Natural killer cell treated with Interleukin-12 subunit alpha and Interleukin-12 subunit beta and Interleukin-15 and Interleukin-18, amount 100 ng/mL, for 72 hours (primary cell): ENCODE measurements at regions not wholly inside any gene's neighbourhood (a gene's known extent, or its start where the extent isn't known, plus 50 kb on each side); places are given as distances from the start of the nearest gene placed in this dataset.

Experiments
- ATAC-seq, 2 donors: fragments of 150-1000 bp; cut with Tn5 transposase in 1 of 2; sonication (Bioruptor Pico), chemical (Tn5 transposase) in 1 of 2; 2 replicates each; pipeline ENCODE4 v1.10.0; 2021
- DNase-seq: peaks from one replicate; pipeline ENCODE4 v3.0.0; 2022; ENCODE audit warnings: low spot score
- H3K27ac Mint-ChIP-seq, 2 donors: 1 replicate in 1 of 2; 2 replicates in 1 of 2; pipeline ENCODE4 v1.8.0; 2022; ENCODE audit warnings: mixed read lengths in 2 of 2, mild to moderate bottlenecking in 1 of 2, moderate library complexity in 1 of 2
- H3K27me3 Mint-ChIP-seq, 2 donors: 1 replicate in 1 of 2; 2 replicates in 1 of 2; pipeline ENCODE4 v1.8.0; 2022; ENCODE audit warnings: mixed read lengths in 2 of 2
- H3K36me3 Mint-ChIP-seq: one replicate; pipeline ENCODE4 v1.8.0; 2022; ENCODE audit warnings: mixed read lengths
- H3K4me1 Mint-ChIP-seq, 2 donors: 1 replicate in 1 of 2; 2 replicates in 1 of 2; pipeline ENCODE4 v1.8.0; 2022; ENCODE audit warnings: low read depth in 2 of 2, mixed read lengths in 2 of 2, mild to moderate bottlenecking in 1 of 2
- H3K4me3 Mint-ChIP-seq: one replicate; pipeline ENCODE4 v1.8.0; 2022; ENCODE audit warnings: mixed read lengths
- H3K9me3 Mint-ChIP-seq: 2 replicates; pipeline ENCODE4 v1.8.0; 2022; ENCODE audit warnings: mixed read lengths

DNA sequence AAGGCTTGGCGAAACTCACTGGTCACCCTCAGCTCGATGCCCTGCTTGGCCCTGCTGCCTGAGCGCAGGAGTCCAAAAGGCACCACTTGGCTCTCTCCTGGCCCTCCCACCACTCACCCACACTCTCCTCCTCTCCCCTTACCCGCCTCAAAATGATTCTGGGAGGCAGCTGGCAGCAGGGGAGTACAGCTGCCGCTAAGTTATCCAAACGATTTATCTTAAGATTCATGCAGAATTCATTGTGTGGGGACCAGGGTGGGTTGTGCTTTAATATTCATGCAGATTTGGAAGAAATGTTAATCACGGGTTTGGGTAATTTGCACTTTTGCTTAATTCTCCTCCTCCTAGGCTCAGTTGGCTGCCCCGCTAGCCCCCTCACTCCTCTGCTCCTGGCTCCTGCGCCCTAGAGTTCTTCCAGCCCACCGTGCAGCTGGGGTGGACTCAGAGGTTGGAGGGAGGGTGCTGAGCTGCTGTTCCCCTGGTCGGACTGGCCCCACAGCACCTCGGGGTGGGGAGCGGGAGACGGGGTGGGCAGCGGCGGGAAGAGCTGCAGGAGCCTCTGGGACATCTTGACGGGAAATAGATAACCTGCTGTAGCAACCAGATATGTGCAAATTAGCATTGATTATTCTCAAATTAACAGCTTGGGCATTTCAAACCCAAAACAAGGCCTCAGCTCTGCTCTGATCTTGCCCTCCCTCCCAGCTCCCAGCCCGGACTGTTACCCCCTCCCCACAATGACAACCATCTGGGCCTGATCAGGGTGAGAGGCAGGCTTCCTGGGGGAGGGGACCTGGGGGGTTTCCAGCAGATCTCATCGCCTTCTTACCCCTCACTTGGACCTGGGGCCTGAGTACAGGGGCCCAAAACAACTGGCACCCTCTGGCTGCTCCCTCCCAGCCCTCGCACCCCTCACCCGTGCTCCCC is 122.6 kb upstream of the RPL38 start:
- Mint-ChIP-seq H3K4me1 (no peaks in the 10 kb centered on the region), H3K4me3 (no peak overlapping the region), H3K9me3 (no peaks in the 10 kb centered on the region), H3K27ac (no peak overlapping the region), H3K27me3 (peaks cover 0 to 6% of the 10 kb centered on the region in 2 donors), H3K36me3 (peaks cover 4% of the 10 kb centered on the region)
- ATAC-seq (no peak), DNase-seq (no peak)

- ATAC-seq (no peak), DNase-seq (no peak)
- Mint-ChIP-seq H3K27me3 (peaks cover 0 to 8% of the 10 kb centered on the region in 2 donors), H3K9me3 (no peaks in the 10 kb centered on the region), H3K4me1 (no peaks in the 10 kb centered on the region), H3K4me3 (no peak overlapping the region), H3K36me3 (peaks cover 4% of the 10 kb centered on the region), H3K27ac (no peak overlapping the region)
Observed at GRCh38 chr17:74082886-74083285, 120.6 kb upstream of the RPL38 start.

GRCh38 chr17:74083321-74083720 is 120.2 kb upstream of the RPL38 start:
- no peaks in the 10 kb centered on the region for H3K9me3 Mint-ChIP-seq
- H3K4me1 Mint-ChIP-seq, result no peaks in the 10 kb centered on the region
- no peak overlapping the region for H3K27ac Mint-ChIP-seq
- H3K4me3 Mint-ChIP-seq, result no peak overlapping the region
- DNase-seq (no peak), ATAC-seq (no peak)
- peaks cover 0 to 12% of the 10 kb centered on the region in 2 donors for H3K27me3 Mint-ChIP-seq
- peaks cover 4% of the 10 kb centered on the region for H3K36me3 Mint-ChIP-seq

DNA sequence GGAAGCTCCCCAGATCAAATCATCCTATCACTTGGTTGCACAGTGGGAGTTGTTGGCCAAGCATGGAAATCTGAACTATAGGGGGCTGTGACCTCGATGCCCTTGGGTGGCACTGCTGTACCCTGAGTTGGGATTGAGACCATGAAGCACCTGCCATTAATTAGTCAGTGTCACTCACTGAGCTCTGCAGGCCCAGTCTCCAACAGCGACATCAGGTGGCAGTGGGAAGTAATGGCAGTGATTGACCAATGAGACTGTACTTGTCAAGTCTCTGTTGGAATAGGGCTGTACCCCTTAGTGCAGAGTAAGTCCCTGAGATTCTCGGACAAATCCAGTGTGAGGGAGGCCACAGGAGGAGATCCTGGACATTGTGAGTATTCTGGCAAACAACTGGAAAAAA is 118.0 kb upstream of the RPL38 start:
- Mint-ChIP-seq H3K27me3 (peaks cover 0 to 18% of the 10 kb centered on the region in 2 donors), H3K4me1 (no peaks in the 10 kb centered on the region), H3K27ac (no peak overlapping the region), H3K4me3 (no peak overlapping the region), H3K9me3 (no peaks in the 10 kb centered on the region), H3K36me3 (peaks cover 4% of the 10 kb centered on the region)
- DNase-seq (no peak), ATAC-seq (no peak)

- DNase-seq, result no peak
- H3K27ac Mint-ChIP-seq, result no peak overlapping the region
- H3K9me3 Mint-ChIP-seq, result no peaks in the 10 kb centered on the region
- no peak overlapping the region for H3K4me3 Mint-ChIP-seq
- peaks cover 0 to 21% of the 10 kb centered on the region in 2 donors for H3K27me3 Mint-ChIP-seq
- ATAC-seq, result no peak
- H3K36me3 Mint-ChIP-seq, result peaks cover 4% of the 10 kb centered on the region
- H3K4me1 Mint-ChIP-seq, result no peaks in the 10 kb centered on the region
Observed at GRCh38 chr17:74087002-74087585, 116.4 kb upstream of the RPL38 start.

GRCh38 chr17:74088285-74088933 is 115.1 kb upstream of the RPL38 start:
- no peaks in the 10 kb centered on the region for H3K9me3 Mint-ChIP-seq
- DNase-seq (no peak), ATAC-seq (no peak)
- no peaks in the 10 kb centered on the region for H3K4me1 Mint-ChIP-seq
- peaks cover 4% of the 10 kb centered on the region for H3K36me3 Mint-ChIP-seq
- peaks cover 0 to 18% of the 10 kb centered on the region in 2 donors for H3K27me3 Mint-ChIP-seq
- no peak overlapping the region for H3K4me3 Mint-ChIP-seq
- H3K27ac Mint-ChIP-seq, result no peak overlapping the region

- DNase-seq (no peak), ATAC-seq (no peak)
- H3K4me3 Mint-ChIP-seq, result no peak overlapping the region
- H3K36me3 Mint-ChIP-seq, result peaks cover 4% of the 10 kb centered on the region
- no peak overlapping the region for H3K27ac Mint-ChIP-seq
- peaks cover 5 to 21% of the 10 kb centered on the region in 2 donors for H3K27me3 Mint-ChIP-seq
- H3K4me1 Mint-ChIP-seq, result no peaks in the 10 kb centered on the region
- no peaks in the 10 kb centered on the region for H3K9me3 Mint-ChIP-seq
Observed at GRCh38 chr17:74088934-74089329, 114.5 kb upstream of the RPL38 start.

DNA sequence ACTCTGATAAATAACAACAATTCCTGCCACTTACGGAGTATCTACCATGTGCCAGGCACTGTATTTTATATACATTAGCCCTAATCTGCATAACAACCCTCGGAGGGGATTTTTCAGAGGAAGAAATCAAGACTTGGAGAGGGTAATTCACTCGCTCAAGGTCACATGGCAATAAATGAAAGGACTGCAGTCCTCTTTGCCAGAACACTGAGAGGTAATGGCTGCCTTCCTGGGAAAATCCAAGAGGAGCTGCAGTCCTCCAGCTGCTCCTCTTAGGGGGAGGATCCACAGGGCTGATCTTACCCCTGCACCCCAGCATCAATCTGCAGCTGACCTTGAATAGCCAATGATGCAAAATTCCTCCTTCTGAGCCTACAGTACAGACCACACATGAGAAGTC is 114.1 kb upstream of the RPL38 start:
- DNase-seq (no peak), ATAC-seq (no peak)
- Mint-ChIP-seq H3K36me3 (peaks cover 4% of the 10 kb centered on the region), H3K4me1 (no peaks in the 10 kb centered on the region), H3K27ac (no peak overlapping the region), H3K27me3 (peaks cover 8 to 21% of the 10 kb centered on the region in 2 donors), H3K4me3 (no peak overlapping the region), H3K9me3 (no peaks in the 10 kb centered on the region)

DNA sequence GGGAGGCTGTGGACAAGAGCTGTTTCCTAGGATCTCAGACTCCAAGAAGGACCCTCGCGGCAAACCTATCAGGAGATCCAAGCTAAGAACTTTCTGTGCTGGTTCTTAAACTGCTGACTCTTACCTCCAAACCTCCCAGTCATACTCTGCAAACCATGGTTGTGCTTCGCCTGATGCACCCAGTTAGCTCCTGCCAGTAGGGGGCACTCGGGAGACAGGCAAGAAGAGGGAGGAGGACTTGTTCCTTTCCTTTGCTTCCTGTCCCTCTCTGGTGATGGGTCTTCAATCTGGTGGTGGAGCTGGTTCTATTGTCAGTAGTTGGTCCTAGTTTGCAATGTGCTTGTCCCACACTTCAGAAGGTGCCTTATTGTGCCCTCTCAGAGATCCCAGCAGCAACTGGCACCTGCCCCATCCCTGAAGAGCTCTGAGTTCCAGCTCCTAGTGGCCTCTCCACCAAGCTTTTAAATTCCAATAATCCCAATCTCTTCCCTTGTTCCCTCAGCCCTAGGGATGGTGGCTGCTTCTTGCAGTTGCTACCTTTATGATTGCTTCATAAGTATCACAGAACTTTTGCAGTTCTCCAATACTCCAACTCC is 113.5 kb upstream of the RPL38 start:
- Mint-ChIP-seq H3K36me3 (peaks cover 3% of the 10 kb centered on the region), H3K27me3 (peaks cover 8 to 21% of the 10 kb centered on the region in 2 donors), H3K4me1 (no peaks in the 10 kb centered on the region), H3K27ac (no peak overlapping the region), H3K4me3 (no peak overlapping the region), H3K9me3 (no peaks in the 10 kb centered on the region)
- ATAC-seq, result peak; percentile 49 to 67
- peak; percentile 65 for DNase-seq

DNA sequence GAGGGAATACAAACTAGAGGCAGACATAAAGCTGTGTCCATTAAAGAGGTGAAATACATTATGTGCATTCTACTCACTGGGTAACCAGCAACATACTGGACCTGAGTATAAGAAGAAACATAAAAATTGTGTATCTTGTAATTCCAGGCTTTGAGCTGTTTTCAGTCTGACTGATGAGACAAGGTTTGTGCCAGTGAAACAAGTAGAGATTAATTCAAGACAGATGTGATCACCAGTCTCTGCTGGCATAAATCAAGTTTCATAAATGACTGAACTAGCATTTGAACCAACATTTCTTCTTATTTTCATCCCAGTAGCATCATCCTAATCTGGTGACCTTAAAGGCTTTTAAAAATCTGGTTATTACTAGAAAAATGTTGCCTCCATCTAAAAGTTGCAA is 108.8 kb upstream of the RPL38 start:
- Mint-ChIP-seq H3K9me3 (no peaks in the 10 kb centered on the region), H3K27ac (no peak overlapping the region), H3K4me3 (no peak overlapping the region), H3K4me1 (no peaks in the 10 kb centered on the region), H3K36me3 (no peaks in the 10 kb centered on the region), H3K27me3 (peaks cover 14 to 16% of the 10 kb centered on the region in 2 donors)
- no peak for ATAC-seq
- DNase-seq, result no peak

DNA sequence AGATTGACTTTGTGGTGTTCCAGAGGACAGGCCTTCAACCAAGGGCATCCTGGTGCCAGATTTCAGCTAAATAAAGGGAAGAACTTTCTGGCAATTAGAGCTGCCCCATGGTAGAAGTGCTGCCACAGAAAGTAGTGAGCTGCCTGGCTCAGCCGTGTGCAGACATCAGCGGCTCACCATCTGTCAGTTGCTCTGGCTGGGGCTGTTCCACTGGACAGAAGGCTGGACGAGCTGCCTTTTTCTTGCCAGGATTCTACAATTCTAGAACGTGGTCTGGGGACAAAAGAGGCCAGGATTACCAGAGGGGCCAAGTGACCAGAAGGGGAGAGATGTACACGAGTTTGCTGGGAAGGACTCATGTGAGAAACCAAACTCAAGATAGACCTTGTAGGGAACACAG is 107.0 kb upstream of the RPL38 start:
- no peaks in the 10 kb centered on the region for H3K9me3 Mint-ChIP-seq
- no peaks in the 10 kb centered on the region for H3K4me1 Mint-ChIP-seq
- DNase-seq, result no peak
- peaks cover 12 to 14% of the 10 kb centered on the region in 2 donors for H3K27me3 Mint-ChIP-seq
- no peaks in the 10 kb centered on the region for H3K36me3 Mint-ChIP-seq
- H3K27ac Mint-ChIP-seq, result no peak overlapping the region
- no peak overlapping the region for H3K4me3 Mint-ChIP-seq
- no peak for ATAC-seq

- Mint-ChIP-seq H3K36me3 (no peaks in the 10 kb centered on the region), H3K27ac (no peak overlapping the region), H3K9me3 (no peaks in the 10 kb centered on the region), H3K4me1 (no peaks in the 10 kb centered on the region), H3K4me3 (no peak overlapping the region), H3K27me3 (peaks cover 12 to 22% of the 10 kb centered on the region in 2 donors)
- no peak for DNase-seq
- ATAC-seq, result no peak
Observed at GRCh38 chr17:74097450-74098135, 105.9 kb upstream of the RPL38 start.
